CD14-positive monocyte (primary cell): ENCODE measurements at regions not wholly inside any gene's neighbourhood (a gene's known extent, or its start where the extent isn't known, plus 50 kb on each side); places are given as distances from the start of the nearest gene placed in this dataset.

ENCODE experiments used
- DNase-seq, 3 donors: peaks; one replicate each; pipeline ENCODE4 v3.0.0-alpha.2; 2011 to 2022
- H2AFZ ChIP-seq: 2 replicates; pipeline ENCODE4 v1.6.0; 2012; ENCODE audit warnings: mild to moderate bottlenecking, low read depth, low read length, inconsistent platforms; ENCODE audit not compliant: insufficient read depth, poor library complexity, severe bottlenecking
- H3K27ac ChIP-seq, 2 donors: 1 replicate in 1 of 2; 2 replicates in 1 of 2; pipeline ENCODE4 v1.5.1; 2012 to 2013; ENCODE audit warnings: low read length in 2 of 2, control low read depth in 1 of 2, inconsistent platforms in 1 of 2, low read depth in 1 of 2, mild to moderate bottlenecking in 1 of 2
- H3K27me3 ChIP-seq, 2 donors: one replicate each; pipeline versions ENCODE4 v1.6.0 to v1.6.1; 2011 to 2013; ENCODE audit warnings: low read length in 2 of 2; ENCODE audit not compliant: control insufficient read depth in 2 of 2, insufficient read depth in 2 of 2
- H3K36me3 ChIP-seq, 2 donors: replicated peaks in 1 of 2; 1 replicate in 1 of 2; 2 replicates in 1 of 2; pipeline versions ENCODE4 v1.5.1 to v1.6.1; 2012 to 2013; ENCODE audit warnings: low read length in 2 of 2, control low read depth in 1 of 2, inconsistent platforms in 1 of 2, mild to moderate bottlenecking in 1 of 2; ENCODE audit not compliant: insufficient read depth in 2 of 2, control insufficient read depth in 1 of 2
- H3K4me1 ChIP-seq, 2 donors: 1 replicate in 1 of 2; 2 replicates in 1 of 2; pipeline versions ENCODE4 v1.5.1 to v1.6.1; 2012 to 2013; ENCODE audit warnings: low read length in 2 of 2, control low read depth in 1 of 2, inconsistent platforms in 1 of 2, mild to moderate bottlenecking in 1 of 2, moderate library complexity in 1 of 2; ENCODE audit not compliant: insufficient read depth in 2 of 2, control insufficient read depth in 1 of 2
- H3K4me2 ChIP-seq: replicated peaks from 2 replicates; pipeline ENCODE3; 2012; ENCODE audit warnings: low read length, moderate library complexity, mild to moderate bottlenecking; ENCODE audit not compliant: poor library complexity, severe bottlenecking; ENCODE audit errors: extremely low read depth
- H3K4me3 ChIP-seq, 3 experiments: fragments of 200-600 bp in 1 of 3; sonication (generic) in 1 of 3; replicated peaks in 1 of 3; 1 replicate in 2 of 3; 2 replicates in 1 of 3; pipeline ENCODE4 v1.5.1; 2011 to 2013; ENCODE audit warnings: low read length in 3 of 3, mild to moderate bottlenecking in 3 of 3, control low read depth in 2 of 3, low read depth in 2 of 3, inconsistent platforms in 1 of 3, moderate library complexity in 1 of 3
- H3K79me2 ChIP-seq: 2 replicates; pipeline ENCODE4 v1.6.0; 2012; ENCODE audit warnings: mild to moderate bottlenecking, control low read depth, inconsistent platforms, low read length, moderate library complexity; ENCODE audit not compliant: insufficient read depth
- H3K9ac ChIP-seq: 2 replicates; pipeline ENCODE4 v1.6.0; 2017; ENCODE audit warnings: low read length, mild to moderate bottlenecking; ENCODE audit not compliant: insufficient read depth, poor library complexity, severe bottlenecking
- H3K9me3 ChIP-seq, 2 donors: replicated peaks in 1 of 2; 1 replicate in 1 of 2; 2 replicates in 1 of 2; pipeline versions ENCODE4 v1.5.1 to v1.6.1; 2012 to 2013; ENCODE audit warnings: low read length in 2 of 2, control low read depth in 1 of 2; ENCODE audit not compliant: control insufficient read depth in 1 of 2, insufficient read depth in 1 of 2
- H4K20me1 ChIP-seq: 2 replicates; pipeline ENCODE4 v1.6.0; 2012; ENCODE audit warnings: mild to moderate bottlenecking, low read length, control low read depth, moderate library complexity; ENCODE audit not compliant: insufficient read depth
- H3K27ac Mint-ChIP-seq, 7 donors: one replicate each; pipeline ENCODE4 v1.8.0; 2020; ENCODE audit warnings: mild to moderate bottlenecking in 7 of 7, mixed read lengths in 7 of 7, moderate library complexity in 6 of 7, inconsistent platforms in 2 of 7
- H3K27me3 Mint-ChIP-seq, 3 donors: one replicate each; pipeline ENCODE4 v1.8.0; 2021 to 2022; ENCODE audit warnings: low read depth in 3 of 3, mild to moderate bottlenecking in 3 of 3, mixed read lengths in 3 of 3, moderate library complexity in 3 of 3, inconsistent platforms in 1 of 3
- H3K36me3 Mint-ChIP-seq, 2 donors: one replicate each; pipeline ENCODE4 v1.8.0; 2020; ENCODE audit warnings: mixed read lengths in 2 of 2, inconsistent platforms in 1 of 2, mild to moderate bottlenecking in 1 of 2
- H3K4me1 Mint-ChIP-seq: one replicate; pipeline ENCODE4 v1.8.0; 2020; ENCODE audit warnings: mild to moderate bottlenecking, mixed read lengths
- H3K4me3 Mint-ChIP-seq, 2 donors: one replicate each; pipeline ENCODE4 v1.8.0; 2020; ENCODE audit warnings: mild to moderate bottlenecking in 2 of 2, mixed read lengths in 2 of 2, moderate library complexity in 1 of 2
- H3K9me3 Mint-ChIP-seq, 7 donors: one replicate each; pipeline ENCODE4 v1.8.0; 2020 to 2022; ENCODE audit warnings: mixed read lengths in 7 of 7, mild to moderate bottlenecking in 6 of 7, moderate library complexity in 6 of 7, inconsistent platforms in 2 of 7
- WGBS: methylation state at CpG from one replicate; pipeline ENCODE4 v1.1.5; 2013; ENCODE audit warnings: missing lambda C conversion rate; ENCODE audit not compliant: insufficient coverage; 5-methylcytosine and 5-hydroxymethylcytosine counted together
- intact Hi-C, 2 donors: fragments of 100-400 bp; cut with micrococcal nuclease; formaldehyde crosslinking; loops; one replicate each; pipeline versions ENCODE4 v1.15.0 to v1.15.1; 2023
- TF ChIP-seq, protein P1 (sequence below): fragments of 200-600 bp; IDR thresholded peaks from one replicate; pipeline ENCODE4 v1.8.0; 2022; ENCODE audit warnings: antibody characterized with exemption, mild to moderate bottlenecking

DNA sequence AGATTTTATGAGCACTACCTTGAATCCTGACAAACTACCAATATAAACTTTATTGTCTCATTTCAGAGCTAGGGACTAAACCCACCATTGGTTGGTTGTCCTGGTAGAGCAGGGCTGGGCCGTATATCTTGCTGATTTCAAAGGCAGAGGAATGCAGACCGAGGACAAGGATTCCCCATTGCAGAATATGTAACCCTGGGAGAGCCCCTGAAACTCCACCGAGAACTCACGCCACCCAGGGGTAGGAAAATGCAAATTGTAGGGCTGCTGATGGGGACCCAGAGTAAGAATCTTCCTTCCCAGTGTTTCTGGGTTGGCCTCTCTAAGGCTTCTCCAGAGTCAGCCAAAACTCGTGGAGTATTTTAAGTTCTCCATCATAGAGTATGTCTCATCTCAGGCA, 235.3 kb downstream of the ABHD5 start:
- H3K4me3 ChIP-seq: no peak overlapping the region
- Mint-ChIP-seq H3K9me3 (peaks cover 0 to 5% (median 1%) of the 10 kb centered on the region in 7 donors), H3K27ac (no peak overlapping the region), H3K36me3 (no peaks in the 10 kb centered on the region), H3K27me3 (peaks cover 17 to 25% (median 19%) of the 10 kb centered on the region in 3 donors), H3K4me3 (no peak overlapping the region), H3K4me1 (peaks cover 7% of the 10 kb centered on the region)
- peaks cover 2 to 4% of the 10 kb centered on the region in 2 donors for H3K27me3 ChIP-seq
- H4K20me1 ChIP-seq: no peaks in the 10 kb centered on the region
- TF ChIP-seq, protein P1, sequence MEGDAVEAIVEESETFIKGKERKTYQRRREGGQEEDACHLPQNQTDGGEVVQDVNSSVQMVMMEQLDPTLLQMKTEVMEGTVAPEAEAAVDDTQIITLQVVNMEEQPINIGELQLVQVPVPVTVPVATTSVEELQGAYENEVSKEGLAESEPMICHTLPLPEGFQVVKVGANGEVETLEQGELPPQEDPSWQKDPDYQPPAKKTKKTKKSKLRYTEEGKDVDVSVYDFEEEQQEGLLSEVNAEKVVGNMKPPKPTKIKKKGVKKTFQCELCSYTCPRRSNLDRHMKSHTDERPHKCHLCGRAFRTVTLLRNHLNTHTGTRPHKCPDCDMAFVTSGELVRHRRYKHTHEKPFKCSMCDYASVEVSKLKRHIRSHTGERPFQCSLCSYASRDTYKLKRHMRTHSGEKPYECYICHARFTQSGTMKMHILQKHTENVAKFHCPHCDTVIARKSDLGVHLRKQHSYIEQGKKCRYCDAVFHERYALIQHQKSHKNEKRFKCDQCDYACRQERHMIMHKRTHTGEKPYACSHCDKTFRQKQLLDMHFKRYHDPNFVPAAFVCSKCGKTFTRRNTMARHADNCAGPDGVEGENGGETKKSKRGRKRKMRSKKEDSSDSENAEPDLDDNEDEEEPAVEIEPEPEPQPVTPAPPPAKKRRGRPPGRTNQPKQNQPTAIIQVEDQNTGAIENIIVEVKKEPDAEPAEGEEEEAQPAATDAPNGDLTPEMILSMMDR: no peak
- no peaks in the 10 kb centered on the region for H3K9me3 ChIP-seq
- 94% methylated on average over 3 of the region's 5 CpGs for WGBS
- H3K36me3 ChIP-seq: no peaks in the 10 kb centered on the region
- no peak for DNase-seq
- H3K79me2 ChIP-seq: no peaks in the 10 kb centered on the region
- H3K9ac ChIP-seq: no peak overlapping the region
- no peak overlapping the region for H3K4me2 ChIP-seq
- intact Hi-C loops: no loop called here
- H3K27ac ChIP-seq: no peak overlapping the region
- no peak overlapping the region for H2AFZ ChIP-seq
- no peaks in the 10 kb centered on the region for H3K4me1 ChIP-seq

DNA sequence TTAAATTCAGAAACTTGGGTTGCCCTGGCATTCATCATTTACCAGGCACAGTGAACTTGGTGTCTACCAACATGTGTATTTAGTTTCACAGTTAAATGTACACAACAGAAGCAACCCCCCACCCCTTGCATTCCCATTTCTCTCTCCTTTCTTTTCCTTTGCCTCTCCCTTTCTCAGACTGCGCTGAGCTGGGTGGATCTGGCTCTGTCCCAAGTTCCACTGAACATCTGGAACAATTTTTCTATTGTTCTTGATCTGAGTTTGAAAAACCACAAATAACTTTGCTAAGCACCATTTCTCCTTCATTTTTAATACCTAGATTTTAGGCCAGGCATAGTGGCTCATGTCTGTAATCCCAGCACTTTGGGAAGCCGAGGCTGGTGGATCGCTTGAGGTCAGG, 242.2 kb downstream of the ABHD5 start:
- Mint-ChIP-seq H3K4me1 (no peaks in the 10 kb centered on the region), H3K27me3 (peaks cover 4 to 16% (median 9%) of the 10 kb centered on the region in 3 donors), H3K36me3 (no peaks in the 10 kb centered on the region), H3K4me3 (no peak overlapping the region), H3K9me3 (peaks cover 0 to 10% (median 8%) of the 10 kb centered on the region in 7 donors), H3K27ac (no peak overlapping the region)
- H3K27ac ChIP-seq: no peak overlapping the region
- no peaks in the 10 kb centered on the region for H3K9me3 ChIP-seq
- H2AFZ ChIP-seq: no peak overlapping the region
- H3K4me1 ChIP-seq: no peaks in the 10 kb centered on the region
- H3K36me3 ChIP-seq: no peaks in the 10 kb centered on the region
- intact Hi-C loops: no loop called here
- H3K9ac ChIP-seq: no peak overlapping the region
- no peak overlapping the region for H3K4me2 ChIP-seq
- H3K27me3 ChIP-seq: no peaks in the 10 kb centered on the region
- no peak overlapping the region for H3K4me3 ChIP-seq
- no peak for DNase-seq
- 60% methylated on average over 3 of the region's 3 CpGs for WGBS
- TF ChIP-seq, protein P1: no peak
- no peaks in the 10 kb centered on the region for H3K79me2 ChIP-seq
- no peaks in the 10 kb centered on the region for H4K20me1 ChIP-seq
